BLaER1 treated with 17β-estradiol and CSF1 and Interleukin-3, amounts not matched to agents 10 nM and 100 nM (cell line): ENCODE measurements at regions not wholly inside any gene's neighbourhood (a gene's known extent, or its start where the extent isn't known, plus 50 kb on each side); places are given as distances from the start of the nearest gene placed in this dataset.

Experiments used
- H3K27ac ChIP-seq, 11 experiments: shearing (Covaris generic); formaldehyde crosslinking; 2 replicates each; pipeline ENCODE4 v1.8.1; 2022
- H3K27me3 ChIP-seq, 11 experiments: shearing (Covaris generic); formaldehyde crosslinking; 2 replicates each; pipeline ENCODE4 v1.8.1; 2022
- H3K36me3 ChIP-seq, 11 experiments: shearing (Covaris generic); formaldehyde crosslinking; 2 replicates each; pipeline ENCODE4 v1.8.1; 2022
- H3K4me1 ChIP-seq, 10 experiments: shearing (Covaris generic); formaldehyde crosslinking; 2 replicates each; pipeline ENCODE4 v1.8.1; 2022
- H3K4me2 ChIP-seq, 11 experiments: shearing (Covaris generic); formaldehyde crosslinking; 2 replicates each; pipeline ENCODE4 v1.8.1; 2022
- H3K4me3 ChIP-seq, 10 experiments: shearing (Covaris generic); formaldehyde crosslinking; 2 replicates each; pipeline ENCODE4 v1.8.1; 2022
- H3K9ac ChIP-seq, 11 experiments: shearing (Covaris generic); formaldehyde crosslinking; 2 replicates each; pipeline ENCODE4 v1.8.1; 2022
- H3K9me3 ChIP-seq, 11 experiments: shearing (Covaris generic); formaldehyde crosslinking; replicated peaks in 1 of 11; 2 replicates each; pipeline ENCODE4 v1.8.1; 2022
- H4K20me1 ChIP-seq, 11 experiments: shearing (Covaris generic); formaldehyde crosslinking; 2 replicates each; pipeline ENCODE4 v1.8.1; 2022
- Cebpa-rat ChIP-seq, 11 experiments: shearing (Covaris generic); IDR thresholded peaks; 2 replicates each; pipeline ENCODE4 v1.8.1; 2022

- Histone ChIP-seq H4K20me1 (no peaks in the 10 kb centered on the region), H3K4me1 (peaks cover 8 to 13% (median 11%) of the 10 kb centered on the region in 10 experiments), H3K4me3 (no peak overlapping the region), H3K4me2 (no peak overlapping the region), H3K27me3 (peaks cover 0 to 5% (median 3%) of the 10 kb centered on the region in 11 experiments; a peak in 16 of 22 replicates), H3K9ac (no peak overlapping the region), H3K9me3 (no peaks in the 10 kb centered on the region), H3K27ac (no peak overlapping the region), H3K36me3 (no peaks in the 10 kb centered on the region)
- TF ChIP-seq Cebpa-rat (IDR thresholded peaks at IDR 0.05) = no peak
These were observed 58.8 kb downstream of the CCDC54 start for GRCh38 chr3:107436029-107436428.

GRCh38 chr3:107438671-107439070, 61.4 kb downstream of the CCDC54 start:
- TF ChIP-seq Cebpa-rat (IDR thresholded peaks at IDR 0.05) = no peak
- H3K27ac ChIP-seq = no peak overlapping the region

DNA sequence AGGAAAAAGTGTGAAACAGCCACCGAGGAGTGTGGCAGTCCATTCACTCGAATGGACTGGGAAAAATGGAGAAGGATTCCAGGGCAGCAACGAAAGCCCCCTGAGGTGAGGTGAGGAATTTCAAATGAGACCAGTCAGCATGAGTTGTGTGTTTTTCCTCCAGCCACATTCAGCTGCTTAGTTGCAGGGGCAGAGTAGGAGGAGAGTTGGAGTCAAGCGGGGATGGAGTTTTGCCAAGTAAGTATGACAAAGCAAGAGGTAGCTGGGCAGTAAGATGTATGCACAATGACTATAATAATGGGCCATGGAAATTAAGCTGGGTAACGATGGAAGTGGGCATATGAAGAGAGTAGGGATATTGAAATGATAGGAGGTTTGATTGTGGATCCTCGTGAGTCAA, 64.4 kb downstream of the CCDC54 start:
- no peak overlapping the region for H3K4me2 ChIP-seq
- H3K9me3 ChIP-seq = no peaks in the 10 kb centered on the region

More at GRCh38 chr3:107438671-107439070, 61.4 kb downstream of the CCDC54 start:
- H3K36me3 ChIP-seq = no peaks in the 10 kb centered on the region
- no peaks in the 10 kb centered on the region for H3K9me3 ChIP-seq
- H3K9ac ChIP-seq = no peak overlapping the region
- H3K4me3 ChIP-seq = no peak overlapping the region
- H3K4me1 ChIP-seq = no peaks in the 10 kb centered on the region
- no peaks in the 10 kb centered on the region for H3K27me3 ChIP-seq
- no peaks in the 10 kb centered on the region for H4K20me1 ChIP-seq
- no peak overlapping the region for H3K4me2 ChIP-seq

GRCh38 chr3:107443461-107443860, 66.2 kb downstream of the CCDC54 start:
- Histone ChIP-seq H3K4me2 (no peak overlapping the region), H3K36me3 (no peaks in the 10 kb centered on the region), H3K4me1 (no peaks in the 10 kb centered on the region), H4K20me1 (no peaks in the 10 kb centered on the region), H3K4me3 (no peak overlapping the region), H3K27me3 (no peaks in the 10 kb centered on the region), H3K27ac (no peak overlapping the region), H3K9me3 (no peaks in the 10 kb centered on the region), H3K9ac (no peak overlapping the region)
- no peak for TF ChIP-seq Cebpa-rat (IDR thresholded peaks at IDR 0.05)

More for the DNA sequence above, 64.4 kb downstream of the CCDC54 start:
- Histone ChIP-seq H3K27me3 (no peaks in the 10 kb centered on the region), H3K4me1 (no peaks in the 10 kb centered on the region), H4K20me1 (no peaks in the 10 kb centered on the region), H3K4me3 (no peak overlapping the region), H3K27ac (no peak overlapping the region), H3K9ac (no peak overlapping the region), H3K36me3 (no peaks in the 10 kb centered on the region)
- no peak for TF ChIP-seq Cebpa-rat (IDR thresholded peaks at IDR 0.05)

GRCh38 chr3:107446706-107447105, 69.5 kb downstream of the CCDC54 start:
- TF ChIP-seq Cebpa-rat (IDR thresholded peaks at IDR 0.05) = no peak
- Histone ChIP-seq H3K27ac (no peak overlapping the region), H3K4me3 (no peak overlapping the region), H3K9ac (no peak overlapping the region), H3K4me1 (no peaks in the 10 kb centered on the region), H3K4me2 (no peak overlapping the region), H4K20me1 (no peaks in the 10 kb centered on the region), H3K27me3 (no peaks in the 10 kb centered on the region), H3K36me3 (no peaks in the 10 kb centered on the region), H3K9me3 (no peaks in the 10 kb centered on the region)

DNA sequence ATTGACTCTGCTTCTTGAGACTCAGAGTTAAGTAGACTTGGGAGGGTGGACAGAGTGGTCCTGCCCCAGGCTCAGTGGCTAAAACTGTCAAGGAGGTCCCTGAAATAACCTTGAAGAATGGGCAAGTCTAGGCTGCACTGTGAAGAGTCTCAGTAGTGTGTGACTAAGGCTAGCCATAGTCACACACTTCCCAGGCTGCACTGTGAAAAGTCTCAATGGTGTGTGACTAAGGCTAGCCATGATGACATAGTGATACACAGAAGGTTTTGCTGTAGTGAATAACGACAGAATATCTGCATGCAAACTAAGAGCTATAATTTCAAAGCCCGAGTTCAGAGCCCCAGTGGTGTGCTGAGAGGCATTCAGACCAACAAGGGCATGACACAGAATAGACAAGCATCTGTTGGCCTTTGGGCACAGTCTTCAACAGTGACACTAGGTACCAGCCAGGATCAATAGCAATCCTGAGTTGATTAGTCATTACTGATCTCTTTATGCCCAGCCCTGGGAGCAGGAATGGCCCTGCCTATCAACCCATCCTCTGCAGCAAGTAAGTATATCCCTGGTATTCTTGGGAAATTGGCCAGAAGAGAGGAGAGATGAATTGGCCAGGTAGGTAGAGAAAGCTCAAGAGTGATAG, 72.4 kb upstream of the BBX start:
- no peak overlapping the region for H3K4me2 ChIP-seq
- TF ChIP-seq Cebpa-rat (IDR thresholded peaks at IDR 0.05) = no peak
- no peak overlapping the region for H3K9ac ChIP-seq
- H3K4me3 ChIP-seq = no peak overlapping the region
- no peaks in the 10 kb centered on the region for H3K4me1 ChIP-seq
- no peaks in the 10 kb centered on the region for H4K20me1 ChIP-seq
- H3K27me3 ChIP-seq = no peaks in the 10 kb centered on the region
- no peaks in the 10 kb centered on the region for H3K36me3 ChIP-seq
- no peaks in the 10 kb centered on the region for H3K9me3 ChIP-seq
- no peak overlapping the region for H3K27ac ChIP-seq

GRCh38 chr3:107452436-107452835, 70.3 kb upstream of the BBX start:
- no peak for TF ChIP-seq Cebpa-rat (IDR thresholded peaks at IDR 0.05)
- no peaks in the 10 kb centered on the region for H3K36me3 ChIP-seq
- H3K9me3 ChIP-seq = no peaks in the 10 kb centered on the region
- no peak overlapping the region for H3K4me3 ChIP-seq
- H4K20me1 ChIP-seq = no peaks in the 10 kb centered on the region
- no peak overlapping the region for H3K9ac ChIP-seq
- no peaks in the 10 kb centered on the region for H3K4me1 ChIP-seq
- H3K27me3 ChIP-seq = no peaks in the 10 kb centered on the region
- H3K27ac ChIP-seq = no peak overlapping the region
- H3K4me2 ChIP-seq = no peak overlapping the region

- H3K4me2 ChIP-seq = no peak overlapping the region
- H3K4me1 ChIP-seq = no peaks in the 10 kb centered on the region
- no peak overlapping the region for H3K9ac ChIP-seq
- H3K36me3 ChIP-seq = no peaks in the 10 kb centered on the region
- no peaks in the 10 kb centered on the region for H3K27me3 ChIP-seq
- no peaks in the 10 kb centered on the region for H3K9me3 ChIP-seq
- H3K4me3 ChIP-seq = no peak overlapping the region
- H4K20me1 ChIP-seq = no peaks in the 10 kb centered on the region
- TF ChIP-seq Cebpa-rat (IDR thresholded peaks at IDR 0.05) = no peak
- no peak overlapping the region for H3K27ac ChIP-seq
These were observed 69.3 kb upstream of the BBX start for GRCh38 chr3:107453504-107453903.

GRCh38 chr3:107455621-107456020, 67.1 kb upstream of the BBX start:
- no peaks in the 10 kb centered on the region for H4K20me1 ChIP-seq
- no peaks in the 10 kb centered on the region for H3K27me3 ChIP-seq
- no peaks in the 10 kb centered on the region for H3K36me3 ChIP-seq
- H3K27ac ChIP-seq = no peak overlapping the region
- H3K4me3 ChIP-seq = no peak overlapping the region
- no peak overlapping the region for H3K9ac ChIP-seq
- TF ChIP-seq Cebpa-rat (IDR thresholded peaks at IDR 0.05) = no peak
- H3K4me2 ChIP-seq = no peak overlapping the region
- H3K9me3 ChIP-seq = no peaks in the 10 kb centered on the region
- no peaks in the 10 kb centered on the region for H3K4me1 ChIP-seq

DNA sequence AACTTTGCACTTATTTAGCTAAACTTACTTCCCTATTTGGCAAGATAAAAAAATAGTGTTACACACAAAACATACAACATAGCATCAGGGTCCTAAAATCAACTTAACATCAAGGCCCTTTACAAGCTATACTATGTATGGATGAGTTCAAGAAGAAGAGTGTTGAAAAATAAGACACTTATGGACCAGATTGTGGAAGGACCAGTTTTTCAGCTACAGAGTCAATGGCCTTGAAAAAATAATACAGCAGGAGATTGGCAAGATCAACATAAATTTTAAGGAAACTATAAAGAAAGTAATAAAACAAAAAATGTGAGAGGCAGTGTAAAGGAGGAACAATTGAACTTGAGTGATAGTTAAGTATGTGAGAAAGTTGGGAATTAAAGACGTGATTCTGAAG, 66.3 kb upstream of the BBX start:
- no peak for TF ChIP-seq Cebpa-rat (IDR thresholded peaks at IDR 0.05)
- Histone ChIP-seq H3K36me3 (no peaks in the 10 kb centered on the region), H3K27ac (no peak overlapping the region), H4K20me1 (no peaks in the 10 kb centered on the region), H3K9me3 (no peaks in the 10 kb centered on the region), H3K4me1 (no peaks in the 10 kb centered on the region), H3K4me2 (no peak overlapping the region), H3K4me3 (no peak overlapping the region), H3K27me3 (no peaks in the 10 kb centered on the region), H3K9ac (no peak overlapping the region)
